Mesenchymal stem cell (in vitro differentiated cells and primary cell): ENCODE measurements at regions not wholly inside any gene's neighbourhood (a gene's known extent, or its start where the extent isn't known, plus 50 kb on each side); places are given as distances from the start of the nearest gene placed in this dataset.

ENCODE experiments used
- DNase-seq: peaks from one replicate; pipeline ENCODE4 v3.0.0-alpha.2; 2013
- H2AFZ ChIP-seq: one replicate; pipeline ENCODE4 v1.6.1; 2013; ENCODE audit warnings: low read depth, mild to moderate bottlenecking, control low read depth, inconsistent platforms, low read length, moderate library complexity
- H2AK5ac ChIP-seq: 2 replicates; pipeline ENCODE4 v1.6.1; 2013; ENCODE audit warnings: low read length, moderate library complexity, mild to moderate bottlenecking, inconsistent platforms; ENCODE audit not compliant: severe bottlenecking
- H2BK120ac ChIP-seq: one replicate; pipeline ENCODE4 v1.6.1; 2013; ENCODE audit warnings: low read depth, mild to moderate bottlenecking, inconsistent platforms, low read length, moderate library complexity
- H2BK12ac ChIP-seq, 2 experiments: one replicate each; pipeline ENCODE4 v1.6.1; 2013; ENCODE audit warnings: inconsistent platforms in 2 of 2, low read length in 2 of 2, mild to moderate bottlenecking in 2 of 2, moderate library complexity in 2 of 2, control low read depth in 1 of 2
- H2BK15ac ChIP-seq: one replicate; pipeline ENCODE4 v1.6.1; 2013; ENCODE audit warnings: mild to moderate bottlenecking, low read depth, inconsistent platforms; ENCODE audit not compliant: poor library complexity, severe bottlenecking
- H2BK5ac ChIP-seq: 2 replicates; pipeline ENCODE4 v1.6.1; 2013; ENCODE audit warnings: low read depth, mild to moderate bottlenecking, low read length, control low read depth, inconsistent platforms; ENCODE audit not compliant: poor library complexity, severe bottlenecking
- H3K14ac ChIP-seq, 2 experiments: one replicate each; pipeline ENCODE4 v1.6.1; 2013; ENCODE audit warnings: inconsistent platforms in 2 of 2, low read length in 2 of 2, control low read depth in 1 of 2, mild to moderate bottlenecking in 1 of 2, moderate library complexity in 1 of 2
- H3K18ac ChIP-seq, 2 experiments: one replicate each; pipeline ENCODE4 v1.6.1; 2013; ENCODE audit warnings: inconsistent platforms in 2 of 2, low read length in 2 of 2, control low read depth in 1 of 2, low read depth in 1 of 2, mild to moderate bottlenecking in 1 of 2
- H3K23ac ChIP-seq, 2 experiments: one replicate each; pipeline ENCODE4 v1.6.1; 2013; ENCODE audit warnings: inconsistent platforms in 2 of 2, low read length in 2 of 2, mild to moderate bottlenecking in 2 of 2, moderate library complexity in 2 of 2, control low read depth in 1 of 2
- H3K27ac ChIP-seq: 2 replicates; pipeline ENCODE4 v1.5.1; 2013; ENCODE audit warnings: mild to moderate bottlenecking, moderate library complexity, low read length, control low read depth, inconsistent platforms; ENCODE audit not compliant: poor library complexity, severe bottlenecking
- H3K27me3 ChIP-seq, 2 experiments: 2 replicates each; pipeline versions ENCODE4 v1.6.1 to v1.7.0; 2013; ENCODE audit warnings: low read length in 2 of 2, mild to moderate bottlenecking in 2 of 2, moderate library complexity in 2 of 2, control low read depth in 1 of 2, inconsistent platforms in 1 of 2; ENCODE audit not compliant: control insufficient read depth in 1 of 2, insufficient read depth in 1 of 2
- H3K36me3 ChIP-seq, 2 experiments: 2 replicates each; pipeline versions ENCODE4 v1.6.1 to v1.7.0; 2013; ENCODE audit warnings: low read length in 2 of 2, control low read depth in 1 of 2, inconsistent platforms in 1 of 2, low read depth in 1 of 2, mild to moderate bottlenecking in 1 of 2; ENCODE audit not compliant: insufficient read depth in 2 of 2, control insufficient read depth in 1 of 2
- H3K4ac ChIP-seq, 2 experiments: one replicate each; pipeline ENCODE4 v1.6.1; 2013; ENCODE audit warnings: inconsistent platforms in 2 of 2, low read length in 2 of 2, mild to moderate bottlenecking in 2 of 2, moderate library complexity in 2 of 2, control low read depth in 1 of 2, low read depth in 1 of 2
- H3K4me1 ChIP-seq: 2 replicates; pipeline ENCODE4 v1.6.1; 2013; ENCODE audit warnings: low read depth, low read length, control low read depth; ENCODE audit not compliant: control insufficient read depth, insufficient read depth
- H3K4me2 ChIP-seq: 2 replicates; pipeline ENCODE4 v1.6.1; 2013; ENCODE audit warnings: low read length, mild to moderate bottlenecking, inconsistent platforms; ENCODE audit not compliant: poor library complexity, severe bottlenecking
- H3K4me3 ChIP-seq, 2 experiments: 2 replicates each; pipeline versions ENCODE4 v1.5.1 to v1.7.0; 2013; ENCODE audit warnings: low read length in 2 of 2, mild to moderate bottlenecking in 2 of 2, control low read depth in 1 of 2, low read depth in 1 of 2; ENCODE audit not compliant: insufficient read depth in 1 of 2
- H3K79me1 ChIP-seq: replicated peaks from 2 replicates; pipeline ENCODE4 v1.6.1; 2013; ENCODE audit warnings: mild to moderate bottlenecking, control low read depth, low read length, inconsistent platforms; ENCODE audit not compliant: poor library complexity, severe bottlenecking
- H3K9ac ChIP-seq: 2 replicates; pipeline ENCODE4 v1.7.0; 2013; ENCODE audit warnings: mild to moderate bottlenecking, low read length, moderate library complexity
- H3K9me3 ChIP-seq: 2 replicates; pipeline ENCODE4 v1.7.0; 2013; ENCODE audit warnings: mild to moderate bottlenecking, low read length; ENCODE audit not compliant: control insufficient read depth
- H4K8ac ChIP-seq: one replicate; pipeline ENCODE4 v1.6.1; 2013; ENCODE audit warnings: inconsistent platforms, mild to moderate bottlenecking, low read length, moderate library complexity
- H4K91ac ChIP-seq: one replicate; pipeline ENCODE4 v1.6.1; 2013; ENCODE audit warnings: mild to moderate bottlenecking, low read length, inconsistent platforms
- WGBS: methylation state at CpG from one replicate; pipeline ENCODE4 v1.1.7; 2013; ENCODE audit warnings: mixed read lengths; 5-methylcytosine and 5-hydroxymethylcytosine counted together

- no peak overlapping the region for H3K9ac ChIP-seq
- H2BK15ac ChIP-seq: no peak overlapping the region
- H3K4me1 ChIP-seq: no peaks in the 10 kb centered on the region
- H2BK12ac ChIP-seq: no peak overlapping the region
- H2AFZ ChIP-seq: no peak overlapping the region
- H3K36me3 ChIP-seq: no peaks in the 10 kb centered on the region
- H2AK5ac ChIP-seq: no peak overlapping the region
- no peak overlapping the region for H2BK5ac ChIP-seq
- H3K27me3 ChIP-seq: no peaks in the 10 kb centered on the region
- H3K14ac ChIP-seq: no peak overlapping the region
- H3K79me1 ChIP-seq: no peaks in the 10 kb centered on the region
- no peak overlapping the region for H3K18ac ChIP-seq
- H2BK120ac ChIP-seq: no peak overlapping the region
- no peak overlapping the region for H3K23ac ChIP-seq
- no peak overlapping the region for H3K4me2 ChIP-seq
- no peak overlapping the region for H4K8ac ChIP-seq
- DNase-seq: no peak
- H3K4ac ChIP-seq: no peak overlapping the region
- no peak overlapping the region for H3K27ac ChIP-seq
- no peaks in the 10 kb centered on the region for H3K9me3 ChIP-seq
- H3K4me3 ChIP-seq: no peak overlapping the region
- 77% methylated on average over 5 of the region's 5 CpGs for WGBS
- no peak overlapping the region for H4K91ac ChIP-seq
Measured at GRCh38 chr19:30785458-30786137, 413.4 kb downstream of the ZNF536 start.

- Histone ChIP-seq H2BK15ac (no peak overlapping the region), H3K4me1 (no peaks in the 10 kb centered on the region), H3K4me3 (no peak overlapping the region), H4K8ac (no peak overlapping the region), H3K14ac (no peak overlapping the region), H3K79me1 (no peaks in the 10 kb centered on the region), H3K4me2 (no peak overlapping the region), H2BK120ac (no peak overlapping the region), H3K9ac (no peak overlapping the region), H3K27ac (no peak overlapping the region), H2AFZ (no peak overlapping the region), H3K27me3 (no peaks in the 10 kb centered on the region), H3K9me3 (no peaks in the 10 kb centered on the region), H2BK12ac (no peak overlapping the region), H3K4ac (no peak overlapping the region), H3K18ac (no peak overlapping the region), H4K91ac (no peak overlapping the region), H2AK5ac (no peak overlapping the region), H3K36me3 (no peaks in the 10 kb centered on the region), H3K23ac (no peak overlapping the region), H2BK5ac (no peak overlapping the region)
- DNase-seq: peak; percentile 22
- WGBS: 63% methylated on average over 12 of the region's 12 CpGs
Measured at GRCh38 chr19:30784850-30785457, 412.8 kb downstream of the ZNF536 start.

GRCh38 chr19:30783936-30784335 is 411.8 kb downstream of the ZNF536 start:
- 75% methylated on average over 6 of the region's 9 CpGs for WGBS

GRCh38 chr19:30783212-30783611 is 411.0 kb downstream of the ZNF536 start:
- Histone ChIP-seq H2BK15ac (no peak overlapping the region), H3K36me3 (no peaks in the 10 kb centered on the region), H3K14ac (no peak overlapping the region), H2BK12ac (no peak overlapping the region), H3K4me2 (no peak overlapping the region), H2BK120ac (no peak overlapping the region), H3K79me1 (no peaks in the 10 kb centered on the region), H3K4ac (no peak overlapping the region), H3K23ac (no peak overlapping the region), H2AFZ (no peak overlapping the region), H4K91ac (no peak overlapping the region), H3K27me3 (no peaks in the 10 kb centered on the region), H3K9ac (no peak overlapping the region), H3K27ac (no peak overlapping the region), H4K8ac (no peak overlapping the region), H3K4me1 (no peaks in the 10 kb centered on the region), H3K18ac (no peak overlapping the region), H3K4me3 (no peak overlapping the region), H3K9me3 (peaks cover 4% of the 10 kb centered on the region), H2BK5ac (no peak overlapping the region), H2AK5ac (no peak overlapping the region)
- WGBS: 71% methylated on average over 3 of the region's 3 CpGs
- no peak for DNase-seq

More at GRCh38 chr19:30783936-30784335, 411.8 kb downstream of the ZNF536 start:
- no peak overlapping the region for H3K9ac ChIP-seq
- H2AFZ ChIP-seq: no peak overlapping the region
- no peak overlapping the region for H2AK5ac ChIP-seq
- no peak overlapping the region for H3K14ac ChIP-seq
- no peaks in the 10 kb centered on the region for H3K36me3 ChIP-seq
- H3K4me3 ChIP-seq: no peak overlapping the region
- no peak overlapping the region for H2BK5ac ChIP-seq
- H3K18ac ChIP-seq: no peak overlapping the region
- H3K27ac ChIP-seq: no peak overlapping the region
- H4K91ac ChIP-seq: no peak overlapping the region
- H3K4me2 ChIP-seq: no peak overlapping the region
- H2BK15ac ChIP-seq: no peak overlapping the region
- H3K23ac ChIP-seq: no peak overlapping the region
- H3K79me1 ChIP-seq: no peaks in the 10 kb centered on the region
- no peaks in the 10 kb centered on the region for H3K9me3 ChIP-seq
- no peak overlapping the region for H4K8ac ChIP-seq
- H2BK120ac ChIP-seq: no peak overlapping the region
- no peak overlapping the region for H2BK12ac ChIP-seq
- no peak for DNase-seq
- H3K27me3 ChIP-seq: no peaks in the 10 kb centered on the region
- no peak overlapping the region for H3K4ac ChIP-seq
- H3K4me1 ChIP-seq: no peaks in the 10 kb centered on the region
